Uterus (tissue), 2 donors: ENCODE measurements at regions not wholly inside any gene's neighbourhood (a gene's known extent, or its start where the extent isn't known, plus 50 kb on each side); places are given as distances from the start of the nearest gene placed in this dataset.

Experiments used
- POLR2A ChIP-seq, 2 donors: fragments of 450-650 bp; IDR thresholded peaks; one replicate each; pipeline ENCODE4 v1.6.1; 2016; ENCODE audit warnings: antibody characterized with exemption in 2 of 2, mild to moderate bottlenecking in 1 of 2, moderate library complexity in 1 of 2
- TF ChIP-seq, protein P1 (sequence below), 4 experiments: fragments of 200-600 bp in 2 of 4; fragments of 450-650 bp in 2 of 4; sonication (generic) in 2 of 4; IDR thresholded peaks; one replicate each; pipeline ENCODE4 v1.5.1; 2016 to 2019; ENCODE audit warnings: antibody characterized with exemption in 4 of 4, mild to moderate bottlenecking in 2 of 4, moderate library complexity in 1 of 4

- TF ChIP-seq, protein P1, sequence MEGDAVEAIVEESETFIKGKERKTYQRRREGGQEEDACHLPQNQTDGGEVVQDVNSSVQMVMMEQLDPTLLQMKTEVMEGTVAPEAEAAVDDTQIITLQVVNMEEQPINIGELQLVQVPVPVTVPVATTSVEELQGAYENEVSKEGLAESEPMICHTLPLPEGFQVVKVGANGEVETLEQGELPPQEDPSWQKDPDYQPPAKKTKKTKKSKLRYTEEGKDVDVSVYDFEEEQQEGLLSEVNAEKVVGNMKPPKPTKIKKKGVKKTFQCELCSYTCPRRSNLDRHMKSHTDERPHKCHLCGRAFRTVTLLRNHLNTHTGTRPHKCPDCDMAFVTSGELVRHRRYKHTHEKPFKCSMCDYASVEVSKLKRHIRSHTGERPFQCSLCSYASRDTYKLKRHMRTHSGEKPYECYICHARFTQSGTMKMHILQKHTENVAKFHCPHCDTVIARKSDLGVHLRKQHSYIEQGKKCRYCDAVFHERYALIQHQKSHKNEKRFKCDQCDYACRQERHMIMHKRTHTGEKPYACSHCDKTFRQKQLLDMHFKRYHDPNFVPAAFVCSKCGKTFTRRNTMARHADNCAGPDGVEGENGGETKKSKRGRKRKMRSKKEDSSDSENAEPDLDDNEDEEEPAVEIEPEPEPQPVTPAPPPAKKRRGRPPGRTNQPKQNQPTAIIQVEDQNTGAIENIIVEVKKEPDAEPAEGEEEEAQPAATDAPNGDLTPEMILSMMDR (IDR thresholded peaks at IDR 0.05), result no peak
- TF ChIP-seq POLR2A (IDR thresholded peaks at IDR 0.05), result no peak
Observed at GRCh38 chr9:12413986-12414385, 279.2 kb upstream of the TYRP1 start.
